ENCODE measurements at regions not wholly inside any gene's neighbourhood (a gene's known extent, or its start where the extent isn't known, plus 50 kb on each side); places are given as distances from the start of the nearest gene placed in this dataset.
A peak's percentile ranks its signal among the peaks of the same experiment; 100 is the strongest.

- Histone ChIP-seq H2BK120ac (ENCODE audit: low read depth, low read length) (no peak overlapping the region), H3K36me3 (ENCODE audit: control insufficient read depth, insufficient read depth, low read length) (no peaks in the 10 kb centered on the region), H3K79me2 (ENCODE audit: control insufficient read depth, insufficient read depth, low read length) (no peaks in the 10 kb centered on the region), H3K4me2 (ENCODE audit: low read length) (no peak overlapping the region), H2BK5ac (ENCODE audit: low read length) (no peak overlapping the region), H4K5ac (ENCODE audit: low read length) (no peak overlapping the region), H2AK5ac (ENCODE audit: low read length) (no peak overlapping the region), H3K23ac (ENCODE audit: low read length) (no peak overlapping the region), H2BK15ac (replicated peaks; ENCODE audit: low read depth) (no peak overlapping the region), H3K18ac (ENCODE audit: low read length) (no peak overlapping the region), H3K9ac (ENCODE audit: low read length) (no peak overlapping the region), H3K27me3 (ENCODE audit: insufficient read depth, low read length, poor library complexity) (no peaks in the 10 kb centered on the region), H3K79me1 (ENCODE audit: low read length) (no peaks in the 10 kb centered on the region), H3K56ac (ENCODE audit: low read length) (no peak overlapping the region), H3K4me3 (ENCODE audit: low read length) (no peak overlapping the region), H3K27ac (ENCODE audit: low read depth, low read length) (no peak overlapping the region), H4K8ac (ENCODE audit: low read depth, low read length) (no peak overlapping the region), H3K4ac (ENCODE audit: low read depth, low read length) (no peak overlapping the region), H3K4me1 (ENCODE audit: control insufficient read depth, low read depth, low read length) (peaks cover 3% of the 10 kb centered on the region)
- 100% methylated on average over 1 of the region's 2 CpGs for WGBS (ENCODE audit: extremely low coverage, insufficient coverage, low lambda C conversion rate)
- DNase-seq: no peak
These were observed 323.4 kb upstream of the GOLIM4 start for GRCh38 chr3:168419091-168419490.

GRCh38 chr3:168417016-168417415 lies 321.3 kb upstream of the GOLIM4 start:
- H2BK15ac ChIP-seq (replicated peaks; ENCODE audit: low read depth): no peak overlapping the region
- H3K4me3 ChIP-seq (ENCODE audit: low read length): no peak overlapping the region
- H3K23ac ChIP-seq (ENCODE audit: low read length): no peak overlapping the region
- no peak overlapping the region for H2AK5ac ChIP-seq (ENCODE audit: low read length)
- peaks cover 3% of the 10 kb centered on the region for H3K4me1 ChIP-seq (ENCODE audit: control insufficient read depth, low read depth, low read length)
- no peak overlapping the region for H4K8ac ChIP-seq (ENCODE audit: low read depth, low read length)
- no peak overlapping the region for H3K27ac ChIP-seq (ENCODE audit: low read depth, low read length)
- H3K56ac ChIP-seq (ENCODE audit: low read length): no peak overlapping the region
- H3K36me3 ChIP-seq (ENCODE audit: control insufficient read depth, insufficient read depth, low read length): no peaks in the 10 kb centered on the region
- H4K5ac ChIP-seq (ENCODE audit: low read length): no peak overlapping the region
- WGBS (ENCODE audit: extremely low coverage, insufficient coverage, low lambda C conversion rate): no CpG with 5 or more reads among the region's 1 CpG
- H2BK5ac ChIP-seq (ENCODE audit: low read length): no peak overlapping the region
- H3K79me2 ChIP-seq (ENCODE audit: control insufficient read depth, insufficient read depth, low read length): no peaks in the 10 kb centered on the region
- no peak overlapping the region for H3K18ac ChIP-seq (ENCODE audit: low read length)
- H3K4ac ChIP-seq (ENCODE audit: low read depth, low read length): no peak overlapping the region
- H3K79me1 ChIP-seq (ENCODE audit: low read length): no peaks in the 10 kb centered on the region
- no peaks in the 10 kb centered on the region for H3K27me3 ChIP-seq (ENCODE audit: insufficient read depth, low read length, poor library complexity)
- H3K9ac ChIP-seq (ENCODE audit: low read length): no peak overlapping the region
- DNase-seq: peak; percentile 84
- H2BK120ac ChIP-seq (ENCODE audit: low read depth, low read length): no peak overlapping the region
- H3K4me2 ChIP-seq (ENCODE audit: low read length): no peak overlapping the region

- no peak overlapping the region for H3K56ac ChIP-seq (ENCODE audit: low read length)
- H2AK5ac ChIP-seq (ENCODE audit: low read length): no peak overlapping the region
- no peak overlapping the region for H3K27ac ChIP-seq (ENCODE audit: low read depth, low read length)
- no peak overlapping the region for H2BK5ac ChIP-seq (ENCODE audit: low read length)
- no peak overlapping the region for H3K4ac ChIP-seq (ENCODE audit: low read depth, low read length)
- no peak overlapping the region for H4K5ac ChIP-seq (ENCODE audit: low read length)
- no CpG with 5 or more reads among the region's 6 CpGs for WGBS (ENCODE audit: extremely low coverage, insufficient coverage, low lambda C conversion rate)
- H3K9ac ChIP-seq (ENCODE audit: low read length): no peak overlapping the region
- no peaks in the 10 kb centered on the region for H3K79me1 ChIP-seq (ENCODE audit: low read length)
- no peak overlapping the region for H3K18ac ChIP-seq (ENCODE audit: low read length)
- H3K79me2 ChIP-seq (ENCODE audit: control insufficient read depth, insufficient read depth, low read length): no peaks in the 10 kb centered on the region
- no peak overlapping the region for H3K4me3 ChIP-seq (ENCODE audit: low read length)
- peak; percentile 26 for DNase-seq
- H2BK15ac ChIP-seq (replicated peaks; ENCODE audit: low read depth): no peak overlapping the region
- H3K27me3 ChIP-seq (ENCODE audit: insufficient read depth, low read length, poor library complexity): no peaks in the 10 kb centered on the region
- peaks cover 3% of the 10 kb centered on the region for H3K4me1 ChIP-seq (ENCODE audit: control insufficient read depth, low read depth, low read length)
- H4K8ac ChIP-seq (ENCODE audit: low read depth, low read length): no peak overlapping the region
- H3K36me3 ChIP-seq (ENCODE audit: control insufficient read depth, insufficient read depth, low read length): no peaks in the 10 kb centered on the region
- no peak overlapping the region for H2BK120ac ChIP-seq (ENCODE audit: low read depth, low read length)
- H3K4me2 ChIP-seq (ENCODE audit: low read length): no peak overlapping the region
- no peak overlapping the region for H3K23ac ChIP-seq (ENCODE audit: low read length)
These were observed 320.7 kb upstream of the GOLIM4 start for GRCh38 chr3:168416446-168416845.

DNA sequence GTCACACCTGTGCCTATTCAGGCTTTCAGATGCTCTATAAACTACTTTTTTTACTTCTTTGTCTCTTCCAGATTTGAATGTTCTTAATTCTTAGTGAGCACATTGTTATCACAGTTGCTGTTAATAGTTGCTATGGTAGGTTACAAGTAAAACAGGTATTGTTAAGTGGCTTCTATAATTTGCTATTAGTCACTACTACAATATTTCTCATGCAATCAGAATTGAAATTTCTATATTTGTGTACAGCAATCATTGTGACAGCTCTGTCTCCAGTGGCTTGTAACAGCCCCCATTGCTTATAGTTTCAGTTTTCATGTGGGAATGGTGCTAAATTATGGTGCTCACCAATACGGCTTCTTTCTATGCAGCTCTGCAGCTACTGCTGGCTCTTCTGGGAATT lies 318.4 kb upstream of the GOLIM4 start:
- H3K79me1 ChIP-seq (ENCODE audit: low read length): no peaks in the 10 kb centered on the region
- H3K23ac ChIP-seq (ENCODE audit: low read length): no peak overlapping the region
- H3K27ac ChIP-seq (ENCODE audit: low read depth, low read length): no peak overlapping the region
- no peak overlapping the region for H3K9ac ChIP-seq (ENCODE audit: low read length)
- no peak overlapping the region for H3K4ac ChIP-seq (ENCODE audit: low read depth, low read length)
- no peak overlapping the region for H2BK120ac ChIP-seq (ENCODE audit: low read depth, low read length)
- no peak overlapping the region for H4K5ac ChIP-seq (ENCODE audit: low read length)
- H4K8ac ChIP-seq (ENCODE audit: low read depth, low read length): no peak overlapping the region
- H3K18ac ChIP-seq (ENCODE audit: low read length): no peak overlapping the region
- H3K56ac ChIP-seq (ENCODE audit: low read length): no peak overlapping the region
- WGBS (ENCODE audit: extremely low coverage, insufficient coverage, low lambda C conversion rate): no CpG with 5 or more reads among the region's 1 CpG
- H3K27me3 ChIP-seq (ENCODE audit: insufficient read depth, low read length, poor library complexity): no peaks in the 10 kb centered on the region
- no peaks in the 10 kb centered on the region for H3K36me3 ChIP-seq (ENCODE audit: control insufficient read depth, insufficient read depth, low read length)
- DNase-seq: no peak
- H3K4me3 ChIP-seq (ENCODE audit: low read length): no peak overlapping the region
- no peak overlapping the region for H2BK5ac ChIP-seq (ENCODE audit: low read length)
- H2BK15ac ChIP-seq (replicated peaks; ENCODE audit: low read depth): no peak overlapping the region
- H3K4me1 ChIP-seq (ENCODE audit: control insufficient read depth, low read depth, low read length): peaks cover 3% of the 10 kb centered on the region
- no peak overlapping the region for H2AK5ac ChIP-seq (ENCODE audit: low read length)
- no peak overlapping the region for H3K4me2 ChIP-seq (ENCODE audit: low read length)
- no peaks in the 10 kb centered on the region for H3K79me2 ChIP-seq (ENCODE audit: control insufficient read depth, insufficient read depth, low read length)

- H3K4me2 ChIP-seq (ENCODE audit: low read length): no peak overlapping the region
These were observed 311.7 kb upstream of the GOLIM4 start for GRCh38 chr3:168407381-168407780.

GRCh38 chr3:168405288-168405687 lies 309.6 kb upstream of the GOLIM4 start:
- no peaks in the 10 kb centered on the region for H3K79me1 ChIP-seq (ENCODE audit: low read length)
- no peak overlapping the region for H3K4ac ChIP-seq (ENCODE audit: low read depth, low read length)
- H2BK5ac ChIP-seq (ENCODE audit: low read length): no peak overlapping the region
- H3K4me1 ChIP-seq (ENCODE audit: control insufficient read depth, low read depth, low read length): no peaks in the 10 kb centered on the region
- H3K9ac ChIP-seq (ENCODE audit: low read length): no peak overlapping the region
- H2AK5ac ChIP-seq (ENCODE audit: low read length): no peak overlapping the region
- no peak overlapping the region for H3K56ac ChIP-seq (ENCODE audit: low read length)
- no peaks in the 10 kb centered on the region for H3K36me3 ChIP-seq (ENCODE audit: control insufficient read depth, insufficient read depth, low read length)
- no peak overlapping the region for H4K8ac ChIP-seq (ENCODE audit: low read depth, low read length)
- no peak overlapping the region for H4K5ac ChIP-seq (ENCODE audit: low read length)
- no peak overlapping the region for H3K18ac ChIP-seq (ENCODE audit: low read length)
- H3K79me2 ChIP-seq (ENCODE audit: control insufficient read depth, insufficient read depth, low read length): no peaks in the 10 kb centered on the region
- no peak overlapping the region for H2BK120ac ChIP-seq (ENCODE audit: low read depth, low read length)
- H3K23ac ChIP-seq (ENCODE audit: low read length): no peak overlapping the region
- DNase-seq: no peak
- no peak overlapping the region for H2BK15ac ChIP-seq (replicated peaks; ENCODE audit: low read depth)
- H3K4me2 ChIP-seq (ENCODE audit: low read length): no peak overlapping the region
- H3K27me3 ChIP-seq (ENCODE audit: insufficient read depth, low read length, poor library complexity): no peaks in the 10 kb centered on the region
- WGBS (ENCODE audit: extremely low coverage, insufficient coverage, low lambda C conversion rate): no CpG with 5 or more reads among the region's 1 CpG
- H3K27ac ChIP-seq (ENCODE audit: low read depth, low read length): no peak overlapping the region
- no peak overlapping the region for H3K4me3 ChIP-seq (ENCODE audit: low read length)

More at GRCh38 chr3:168407381-168407780, 311.7 kb upstream of the GOLIM4 start:
- Histone ChIP-seq H3K36me3 (ENCODE audit: control insufficient read depth, insufficient read depth, low read length) (no peaks in the 10 kb centered on the region), H3K27ac (ENCODE audit: low read depth, low read length) (no peak overlapping the region), H3K9ac (ENCODE audit: low read length) (no peak overlapping the region), H3K79me2 (ENCODE audit: control insufficient read depth, insufficient read depth, low read length) (no peaks in the 10 kb centered on the region), H4K8ac (ENCODE audit: low read depth, low read length) (no peak overlapping the region), H3K27me3 (ENCODE audit: insufficient read depth, low read length, poor library complexity) (no peaks in the 10 kb centered on the region), H3K18ac (ENCODE audit: low read length) (no peak overlapping the region), H2BK120ac (ENCODE audit: low read depth, low read length) (no peak overlapping the region), H2AK5ac (ENCODE audit: low read length) (no peak overlapping the region), H3K56ac (ENCODE audit: low read length) (no peak overlapping the region), H2BK15ac (replicated peaks; ENCODE audit: low read depth) (no peak overlapping the region), H4K5ac (ENCODE audit: low read length) (no peak overlapping the region), H2BK5ac (ENCODE audit: low read length) (no peak overlapping the region), H3K4ac (ENCODE audit: low read depth, low read length) (no peak overlapping the region), H3K4me3 (ENCODE audit: low read length) (no peak overlapping the region), H3K23ac (ENCODE audit: low read length) (no peak overlapping the region), H3K79me1 (ENCODE audit: low read length) (no peaks in the 10 kb centered on the region), H3K4me1 (ENCODE audit: control insufficient read depth, low read depth, low read length) (no peaks in the 10 kb centered on the region)
- peak; percentile 40 for DNase-seq

All from mesendoderm (in vitro differentiated cells).